SKM-1 (cell line): ENCODE measurements at regions not wholly inside any gene's neighbourhood (a gene's known extent, or its start where the extent isn't known, plus 50 kb on each side); places are given as distances from the start of the nearest gene placed in this dataset.

Source experiments
- DNase-seq: peaks from one replicate; lab custom pipeline; 2025; ENCODE audit not compliant: unreplicated experiment; lab: John Stamatoyannopoulos, UW

- DNase-seq: no peak
Measured at GRCh38 chr4:123919576-123920098, 523.0 kb downstream of the SPRY1 start.

- no peak for DNase-seq
Measured at GRCh38 chr4:123921339-123921738, 524.7 kb downstream of the SPRY1 start.

GRCh38 chr4:123922847-123923246 is 526.3 kb downstream of the SPRY1 start:
- DNase-seq: no peak

- no peak for DNase-seq
Measured at GRCh38 chr4:123924536-123924935, 527.9 kb downstream of the SPRY1 start.

- no peak for DNase-seq
Measured at GRCh38 chr4:123929565-123929964, 533.0 kb downstream of the SPRY1 start.

GRCh38 chr4:123930996-123931395 is 534.4 kb downstream of the SPRY1 start:
- no peak for DNase-seq

- DNase-seq: no peak
Measured at GRCh38 chr4:123934096-123934495, 537.5 kb downstream of the SPRY1 start.

- DNase-seq: no peak
Measured at GRCh38 chr4:123936621-123937043, 540.0 kb downstream of the SPRY1 start.

GRCh38 chr4:123937581-123937980 is 541.0 kb downstream of the SPRY1 start:
- DNase-seq: no peak

GRCh38 chr4:123939621-123940020 is 543.0 kb downstream of the SPRY1 start:
- no peak for DNase-seq

- DNase-seq: no peak
Measured at GRCh38 chr4:123940604-123941003, 544.0 kb downstream of the SPRY1 start.

GRCh38 chr4:123941306-123941705 is 544.7 kb downstream of the SPRY1 start:
- no peak for DNase-seq

- DNase-seq: no peak
Measured at GRCh38 chr4:123943976-123944375, 547.4 kb downstream of the SPRY1 start.

- no peak for DNase-seq
Measured at GRCh38 chr4:123945301-123945700, 548.7 kb downstream of the SPRY1 start.

- no peak for DNase-seq
Measured at GRCh38 chr4:123950530-123950929, 553.9 kb downstream of the SPRY1 start.

- no peak for DNase-seq
Measured at GRCh38 chr4:123952530-123953274, 556.1 kb downstream of the SPRY1 start.

- DNase-seq: no peak
Measured at GRCh38 chr4:123953566-123953965, 557.0 kb downstream of the SPRY1 start.

- no peak for DNase-seq
Measured at GRCh38 chr4:123954220-123954619, 557.6 kb downstream of the SPRY1 start.

- DNase-seq: no peak
Measured at GRCh38 chr4:123955167-123955800, 558.7 kb downstream of the SPRY1 start.

GRCh38 chr4:123956204-123956603 is 559.6 kb downstream of the SPRY1 start:
- DNase-seq: no peak

- no peak for DNase-seq
Measured at GRCh38 chr4:123966990-123967769, 570.6 kb downstream of the SPRY1 start.

- DNase-seq: no peak
Measured at GRCh38 chr4:123972031-123972430, 575.4 kb downstream of the SPRY1 start.
